GM23338 (cell line): ENCODE measurements at regions not wholly inside any gene's neighbourhood (a gene's known extent, or its start where the extent isn't known, plus 50 kb on each side); places are given as distances from the start of the nearest gene placed in this dataset.

Source experiments
- ATAC-seq: fragments of 200-7000 bp; cut with Tn5 transposase; 3 replicates; pipeline ENCODE4 v1.9.1; 2020
- DNase-seq: peaks from one replicate; pipeline ENCODE4 v3.0.0-alpha.2; 2015; ENCODE audit warnings: low spot score
- H2AFZ ChIP-seq: fragments of 200-600 bp; sonication (generic); 2 replicates; pipeline ENCODE4 v1.8.0; 2016; ENCODE audit warnings: antibody characterized with exemption, mild to moderate bottlenecking, moderate library complexity
- H3F3A ChIP-seq: fragments of 200-600 bp; sonication (generic); replicated peaks from 2 replicates; pipeline ENCODE4 v1.8.0; 2017; ENCODE audit warnings: antibody characterized with exemption, mixed run types, low read depth
- H3K27ac ChIP-seq: fragments of 200-600 bp; sonication (generic); 2 replicates; pipeline ENCODE4 v1.6.1; 2016; ENCODE audit warnings: low read depth
- H3K27me3 ChIP-seq: fragments of 200-600 bp; sonication (generic); 2 replicates; pipeline ENCODE4 v1.8.0; 2016; ENCODE audit warnings: mild to moderate bottlenecking, mixed run types, moderate library complexity; ENCODE audit not compliant: insufficient read depth
- H3K36me3 ChIP-seq: fragments of 200-600 bp; sonication (generic); 2 replicates; pipeline ENCODE4 v1.8.0; 2016; ENCODE audit warnings: mild to moderate bottlenecking; ENCODE audit not compliant: insufficient read depth
- H3K4me1 ChIP-seq: fragments of 200-600 bp; sonication (generic); 2 replicates; pipeline ENCODE4 v1.8.0; 2016; ENCODE audit warnings: mild to moderate bottlenecking, moderate library complexity; ENCODE audit not compliant: insufficient read depth
- H3K4me2 ChIP-seq: fragments of 200-600 bp; sonication (generic); 2 replicates; pipeline ENCODE4 v1.7.1; 2017; ENCODE audit warnings: mixed run types
- H3K4me3 ChIP-seq: fragments of 200-600 bp; sonication (generic); 2 replicates; pipeline ENCODE4 v1.6.1; 2016; ENCODE audit warnings: mixed run types
- H3K79me2 ChIP-seq: fragments of 200-600 bp; sonication (generic); replicated peaks from 2 replicates; pipeline ENCODE4 v1.8.0; 2017; ENCODE audit warnings: mild to moderate bottlenecking; ENCODE audit not compliant: insufficient read depth
- H3K9me2 ChIP-seq: fragments of 200-600 bp; sonication (generic); 2 replicates; pipeline ENCODE4 v1.8.0; 2017; ENCODE audit not compliant: insufficient read depth
- H4K20me1 ChIP-seq: fragments of 200-600 bp; sonication (generic); replicated peaks from 2 replicates; pipeline ENCODE4 v1.8.0; 2017; ENCODE audit warnings: mild to moderate bottlenecking; ENCODE audit not compliant: insufficient read depth
- H3K27ac Mint-ChIP-seq: 2 replicates; pipeline ENCODE4 v1.8.0; 2020; ENCODE audit warnings: inconsistent platforms, mild to moderate bottlenecking, moderate library complexity, mixed read lengths
- H3K27me3 Mint-ChIP-seq: 3 replicates; pipeline ENCODE4 v1.8.0; 2022; ENCODE audit warnings: low read depth, mild to moderate bottlenecking, moderate library complexity, mixed read lengths, inconsistent platforms; ENCODE audit not compliant: insufficient read depth, poor library complexity
- H3K36me3 Mint-ChIP-seq: 3 replicates; pipeline ENCODE4 v1.8.0; 2021; ENCODE audit warnings: low read depth, mild to moderate bottlenecking, inconsistent platforms, moderate library complexity, mixed read lengths
- H3K4me1 Mint-ChIP-seq: 3 replicates; pipeline ENCODE4 v1.8.0; 2020; ENCODE audit warnings: mild to moderate bottlenecking, inconsistent platforms, mixed read lengths
- H3K4me3 Mint-ChIP-seq: 3 replicates; pipeline ENCODE4 v1.8.0; 2021; ENCODE audit warnings: moderate library complexity, mild to moderate bottlenecking, inconsistent platforms, mixed read lengths
- H3K9me3 Mint-ChIP-seq: 3 replicates; pipeline ENCODE4 v1.8.0; 2020; ENCODE audit warnings: moderate library complexity, mild to moderate bottlenecking, inconsistent platforms, mixed read lengths
- CREB1 ChIP-seq: fragments of 250-450 bp; sonication (Bioruptor Pico); IDR thresholded peaks from 2 replicates; pipeline ENCODE4 v1.5.0; 2020; ENCODE audit warnings: low read depth, mild to moderate bottlenecking, moderate library complexity
- CTCF ChIP-seq, 2 experiments: fragments of 200-600 bp in 1 of 2; sonication (generic) in 1 of 2; conservative IDR thresholded peaks; 2 replicates each; pipeline versions ENCODE4 v1.5.1 to v1.6.1; 2016 to 2017; ENCODE audit warnings: antibody characterized with exemption in 2 of 2, low read depth in 2 of 2, mild to moderate bottlenecking in 2 of 2, moderate library complexity in 1 of 2
- EZH2 ChIP-seq: fragments of 200-600 bp; sonication (generic); IDR thresholded peaks from one replicate; pipeline ENCODE4 v1.8.0; 2017; ENCODE audit warnings: antibody characterized with exemption, mild to moderate bottlenecking, low read depth; ENCODE audit not compliant: unreplicated experiment
- EZH2phosphoT487 ChIP-seq: fragments of 200-600 bp; sonication (generic); IDR thresholded peaks from one replicate; pipeline ENCODE4 v1.8.1; 2018; ENCODE audit warnings: antibody characterized with exemption; ENCODE audit not compliant: unreplicated experiment
- JUNB ChIP-seq: IDR thresholded peaks from one replicate; pipeline ENCODE4 v1.6.1; 2016; ENCODE audit warnings: antibody characterized with exemption; ENCODE audit not compliant: unreplicated experiment
- NANOG ChIP-seq: IDR thresholded peaks from 2 replicates; pipeline ENCODE4 v1.6.1; 2016; ENCODE audit warnings: antibody characterized with exemption, borderline replicate concordance
- POLR2AphosphoS5 ChIP-seq: IDR thresholded peaks from 2 replicates; pipeline ENCODE4 v1.6.1; 2016; ENCODE audit warnings: antibody characterized with exemption, low read depth
- STAT1 ChIP-seq: IDR thresholded peaks from one replicate; pipeline ENCODE4 v1.6.1; 2016; ENCODE audit warnings: antibody characterized with exemption; ENCODE audit not compliant: unreplicated experiment
- ZNF114 ChIP-seq: fragments of 250-450 bp; sonication (Bioruptor Pico); IDR thresholded peaks from 2 replicates; pipeline ENCODE4 v1.5.0; 2020; ENCODE audit warnings: mild to moderate bottlenecking, moderate library complexity
- ZNF331 ChIP-seq: fragments of 250-450 bp; sonication (Bioruptor Pico); IDR thresholded peaks from 2 replicates; pipeline ENCODE4 v1.5.0; 2020; ENCODE audit warnings: low read depth, mild to moderate bottlenecking, moderate library complexity
- TF ChIP-seq, protein P1 (sequence below): IDR thresholded peaks from one replicate; pipeline ENCODE4 v1.6.1; 2018; ENCODE audit warnings: antibody characterized with exemption; ENCODE audit not compliant: unreplicated experiment
- TF ChIP-seq, protein P2 (sequence below): IDR thresholded peaks from 2 replicates; pipeline ENCODE4 v1.6.1; 2016; ENCODE audit warnings: antibody characterized with exemption

- no peaks in the 10 kb centered on the region; the same call in 2 of the 3 replicates for H3K36me3 Mint-ChIP-seq
- no peaks in the 10 kb centered on the region for H3K9me3 Mint-ChIP-seq
- no peak overlapping the region for H3K4me3 Mint-ChIP-seq
- no peaks in the 10 kb centered on the region for H3K4me1 ChIP-seq
- no peaks in the 10 kb centered on the region for H4K20me1 ChIP-seq
- no peak for ATAC-seq
- H3K27me3 Mint-ChIP-seq = peaks cover 3% of the 10 kb centered on the region
- no peaks in the 10 kb centered on the region for H3F3A ChIP-seq
- H3K9me2 ChIP-seq = 0 out of 2 replicates have a peak, but pooled peaks cover 3% of the 10 kb centered on the region
- TF ChIP-seq CREB1 (CRISPR knock-in tag) (no peak), POLR2AphosphoS5 (no peak), EZH2phosphoT487 (no peak), STAT1 (no peak), ZNF331 (no peak), NANOG (no peak), ZNF114 (CRISPR knock-in tag) (no peak), CTCF (conservative IDR thresholded peaks at IDR 0.05; ENCODE audit: low read depth in 2 of 2) (no peak)
- TF ChIP-seq, protein P1, sequence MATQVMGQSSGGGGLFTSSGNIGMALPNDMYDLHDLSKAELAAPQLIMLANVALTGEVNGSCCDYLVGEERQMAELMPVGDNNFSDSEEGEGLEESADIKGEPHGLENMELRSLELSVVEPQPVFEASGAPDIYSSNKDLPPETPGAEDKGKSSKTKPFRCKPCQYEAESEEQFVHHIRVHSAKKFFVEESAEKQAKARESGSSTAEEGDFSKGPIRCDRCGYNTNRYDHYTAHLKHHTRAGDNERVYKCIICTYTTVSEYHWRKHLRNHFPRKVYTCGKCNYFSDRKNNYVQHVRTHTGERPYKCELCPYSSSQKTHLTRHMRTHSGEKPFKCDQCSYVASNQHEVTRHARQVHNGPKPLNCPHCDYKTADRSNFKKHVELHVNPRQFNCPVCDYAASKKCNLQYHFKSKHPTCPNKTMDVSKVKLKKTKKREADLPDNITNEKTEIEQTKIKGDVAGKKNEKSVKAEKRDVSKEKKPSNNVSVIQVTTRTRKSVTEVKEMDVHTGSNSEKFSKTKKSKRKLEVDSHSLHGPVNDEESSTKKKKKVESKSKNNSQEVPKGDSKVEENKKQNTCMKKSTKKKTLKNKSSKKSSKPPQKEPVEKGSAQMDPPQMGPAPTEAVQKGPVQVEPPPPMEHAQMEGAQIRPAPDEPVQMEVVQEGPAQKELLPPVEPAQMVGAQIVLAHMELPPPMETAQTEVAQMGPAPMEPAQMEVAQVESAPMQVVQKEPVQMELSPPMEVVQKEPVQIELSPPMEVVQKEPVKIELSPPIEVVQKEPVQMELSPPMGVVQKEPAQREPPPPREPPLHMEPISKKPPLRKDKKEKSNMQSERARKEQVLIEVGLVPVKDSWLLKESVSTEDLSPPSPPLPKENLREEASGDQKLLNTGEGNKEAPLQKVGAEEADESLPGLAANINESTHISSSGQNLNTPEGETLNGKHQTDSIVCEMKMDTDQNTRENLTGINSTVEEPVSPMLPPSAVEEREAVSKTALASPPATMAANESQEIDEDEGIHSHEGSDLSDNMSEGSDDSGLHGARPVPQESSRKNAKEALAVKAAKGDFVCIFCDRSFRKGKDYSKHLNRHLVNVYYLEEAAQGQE = no peak
- no peaks in the 10 kb centered on the region for H3K79me2 ChIP-seq
- H3K36me3 ChIP-seq = no peaks in the 10 kb centered on the region
- H3K4me1 Mint-ChIP-seq = no peaks in the 10 kb centered on the region
- no peak overlapping the region for H3K27ac ChIP-seq
- DNase-seq = no peak
- H3K27ac Mint-ChIP-seq = no peak overlapping the region
- H2AFZ ChIP-seq = no peak overlapping the region
- H3K4me2 ChIP-seq = no peak overlapping the region
- no peak overlapping the region for H3K4me3 ChIP-seq
- no peaks in the 10 kb centered on the region for H3K27me3 ChIP-seq
Observed at GRCh38 chr18:59768409-59768808, 71.2 kb upstream of the CCBE1 start.

GRCh38 chr18:59767732-59768131 is 70.5 kb upstream of the CCBE1 start:
- ATAC-seq (no peak), DNase-seq (no peak)
- no peak overlapping the region for H3K4me2 ChIP-seq
- TF ChIP-seq EZH2phosphoT487 (no peak), STAT1 (no peak), CTCF (conservative IDR thresholded peaks at IDR 0.05; ENCODE audit: low read depth in 2 of 2) (no peak), POLR2AphosphoS5 (no peak), ZNF331 (no peak), JUNB (no peak), EZH2 (no peak)
- TF ChIP-seq, protein P2, sequence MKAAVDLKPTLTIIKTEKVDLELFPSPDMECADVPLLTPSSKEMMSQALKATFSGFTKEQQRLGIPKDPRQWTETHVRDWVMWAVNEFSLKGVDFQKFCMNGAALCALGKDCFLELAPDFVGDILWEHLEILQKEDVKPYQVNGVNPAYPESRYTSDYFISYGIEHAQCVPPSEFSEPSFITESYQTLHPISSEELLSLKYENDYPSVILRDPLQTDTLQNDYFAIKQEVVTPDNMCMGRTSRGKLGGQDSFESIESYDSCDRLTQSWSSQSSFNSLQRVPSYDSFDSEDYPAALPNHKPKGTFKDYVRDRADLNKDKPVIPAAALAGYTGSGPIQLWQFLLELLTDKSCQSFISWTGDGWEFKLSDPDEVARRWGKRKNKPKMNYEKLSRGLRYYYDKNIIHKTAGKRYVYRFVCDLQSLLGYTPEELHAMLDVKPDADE = no peak
- TF ChIP-seq, protein P1 = no peak

More at GRCh38 chr18:59767732-59768131, 70.5 kb upstream of the CCBE1 start:
- 0 out of 2 replicates have a peak, but pooled peaks cover 3% of the 10 kb centered on the region for H3K9me2 ChIP-seq
- no peaks in the 10 kb centered on the region; the same call in 2 of the 3 replicates for H3K36me3 Mint-ChIP-seq
- no peak overlapping the region for H3K27ac ChIP-seq
- H3K4me1 ChIP-seq = no peaks in the 10 kb centered on the region
- no peak overlapping the region for H3K27ac Mint-ChIP-seq
- H3K27me3 ChIP-seq = no peaks in the 10 kb centered on the region
- no peaks in the 10 kb centered on the region for H4K20me1 ChIP-seq
- H2AFZ ChIP-seq = no peak overlapping the region
- no peaks in the 10 kb centered on the region for H3K4me1 Mint-ChIP-seq
- H3K27me3 Mint-ChIP-seq = peaks cover 3% of the 10 kb centered on the region
- H3F3A ChIP-seq = no peaks in the 10 kb centered on the region
- H3K9me3 Mint-ChIP-seq = no peaks in the 10 kb centered on the region
- H3K4me3 Mint-ChIP-seq = no peak overlapping the region
- H3K4me3 ChIP-seq = no peak overlapping the region
- no peaks in the 10 kb centered on the region for H3K36me3 ChIP-seq
- no peaks in the 10 kb centered on the region for H3K79me2 ChIP-seq
